PC-9 (cell line): ENCODE measurements at regions not wholly inside any gene's neighbourhood (a gene's known extent, or its start where the extent isn't known, plus 50 kb on each side); places are given as distances from the start of the nearest gene placed in this dataset.

Experiments
- BruUV-seq: library from RNA; stranded (reverse); fragments of 400-500 nt; replicated peaks from 2 replicates; lab custom pipeline; 2021; lab: Mats Ljungman, UMichigan
- CTCF ChIA-PET: fragments of 300-600 bp; sonication (Branson Sonifier 250); formaldehyde crosslinking; loops from one replicate; lab custom pipeline; 2022; ENCODE audit warnings: antibody characterized with exemption; lab: Charles Lee
- POLR2A ChIA-PET: fragments of 300-600 bp; sonication (Branson Sonifier 250); formaldehyde crosslinking; loops from one replicate; lab custom pipeline; 2022; ENCODE audit warnings: antibody characterized with exemption; ENCODE audit not compliant: unreplicated experiment; lab: Charles Lee
- DNase-seq, 2 experiments: peaks; one replicate each; pipeline versions ENCODE4 v3.0.0 to v3.0.0-alpha.2; 2015 to 2022; ENCODE audit warnings: mixed read lengths in 1 of 2
- H2AFZ ChIP-seq: fragments of 200-600 bp; sonication (generic); 2 replicates; pipeline ENCODE4 v1.8.1; 2017; ENCODE audit warnings: antibody characterized with exemption
- H3F3A ChIP-seq: fragments of 200-600 bp; sonication (generic); 2 replicates; pipeline ENCODE4 v1.8.1; 2017; ENCODE audit warnings: antibody characterized with exemption, mild to moderate bottlenecking, low read depth; ENCODE audit not compliant: insufficient read depth
- H3K27ac ChIP-seq: fragments of 200-600 bp; sonication (generic); 2 replicates; pipeline ENCODE4 v1.6.1; 2016; ENCODE audit warnings: mixed run types
- H3K27me3 ChIP-seq: fragments of 200-600 bp; sonication (generic); 2 replicates; pipeline ENCODE4 v1.6.1; 2016; ENCODE audit warnings: low read depth, mixed run types; ENCODE audit not compliant: insufficient read depth
- H3K36me3 ChIP-seq: fragments of 200-600 bp; sonication (generic); 2 replicates; pipeline ENCODE4 v1.6.1; 2016; ENCODE audit warnings: low read depth, mixed run types
- H3K4me1 ChIP-seq: fragments of 200-600 bp; sonication (generic); replicated peaks from 2 replicates; pipeline ENCODE4 v1.6.1; 2016; ENCODE audit warnings: mixed run types; ENCODE audit not compliant: insufficient read depth
- H3K4me2 ChIP-seq: fragments of 200-600 bp; sonication (generic); 2 replicates; pipeline ENCODE4 v1.6.1; 2017; ENCODE audit warnings: mixed run types
- H3K4me3 ChIP-seq: fragments of 200-600 bp; sonication (generic); 2 replicates; pipeline ENCODE4 v1.6.1; 2016; ENCODE audit warnings: mixed run types
- H3K79me2 ChIP-seq: fragments of 200-600 bp; sonication (generic); 2 replicates; pipeline ENCODE4 v1.6.1; 2017; ENCODE audit warnings: low read depth, mixed run types
- H3K9me2 ChIP-seq: fragments of 200-600 bp; sonication (generic); 2 replicates; pipeline ENCODE4 v1.8.1; 2017; ENCODE audit warnings: mild to moderate bottlenecking; ENCODE audit not compliant: insufficient read depth
- H3K9me3 ChIP-seq: fragments of 200-600 bp; sonication (generic); 2 replicates; pipeline ENCODE4 v1.8.1; 2016; ENCODE audit warnings: low read depth; ENCODE audit not compliant: insufficient read depth
- H4K20me1 ChIP-seq: fragments of 200-600 bp; sonication (generic); 2 replicates; pipeline ENCODE4 v1.8.1; 2017; ENCODE audit not compliant: insufficient read depth
- CTCF ChIP-seq: fragments of 200-600 bp; sonication (generic); conservative IDR thresholded peaks from 2 replicates; pipeline ENCODE4 v1.6.1; 2017; ENCODE audit warnings: mixed run types, antibody characterized with exemption, mild to moderate bottlenecking, moderate library complexity
- EZH2 ChIP-seq: fragments of 200-600 bp; sonication (generic); IDR thresholded peaks from 2 replicates; pipeline ENCODE4 v1.8.0; 2017; ENCODE audit warnings: antibody characterized with exemption, low read depth
- intact Hi-C: fragments of 100-400 bp; cut with micrococcal nuclease; formaldehyde crosslinking; loops from one replicate; pipeline ENCODE4 v1.10.0; 2022; ENCODE audit not compliant: unreplicated experiment

GRCh38 chr10:61066661-61067344 lies 122.8 kb upstream of the RHOBTB1 start:
- TF ChIP-seq EZH2 (no peak), CTCF (no peak)
- Histone ChIP-seq H3K9me2 (no peaks in the 10 kb centered on the region; the same call in 1 of the 2 replicates), H3K4me1 (no peaks in the 10 kb centered on the region), H3K79me2 (no peaks in the 10 kb centered on the region), H3K27ac (no peak overlapping the region), H3K27me3 (no peaks in the 10 kb centered on the region), H4K20me1 (no peaks in the 10 kb centered on the region), H3K4me3 (no peak overlapping the region), H2AFZ (no peak overlapping the region), H3K4me2 (no peak overlapping the region), H3K9me3 (no peaks in the 10 kb centered on the region), H3K36me3 (no peaks in the 10 kb centered on the region), H3F3A (no peaks in the 10 kb centered on the region)
- ChIA-PET CTCF (no interaction called here), POLR2A (no interaction called here)
- no TSS peak for BruUV-seq
- intact Hi-C loops, result no loop called here
- no peak for DNase-seq

GRCh38 chr10:61065051-61065450 lies 121.1 kb upstream of the RHOBTB1 start:
- no TSS peak for BruUV-seq
- TF ChIP-seq EZH2 (no peak), CTCF (no peak)
- Histone ChIP-seq H3K9me2 (no peaks in the 10 kb centered on the region; the same call in 1 of the 2 replicates), H4K20me1 (no peaks in the 10 kb centered on the region), H3K27ac (no peak overlapping the region), H3K79me2 (no peaks in the 10 kb centered on the region), H3K4me3 (no peak overlapping the region), H3K9me3 (no peaks in the 10 kb centered on the region), H3F3A (no peaks in the 10 kb centered on the region), H3K27me3 (no peaks in the 10 kb centered on the region), H2AFZ (no peak overlapping the region), H3K36me3 (no peaks in the 10 kb centered on the region), H3K4me1 (no peaks in the 10 kb centered on the region), H3K4me2 (no peak overlapping the region)
- ChIA-PET POLR2A (no interaction called here), CTCF (no interaction called here)
- no peak for DNase-seq
- intact Hi-C loops, result no loop called here

GRCh38 chr10:61064356-61064755 lies 120.4 kb upstream of the RHOBTB1 start:
- intact Hi-C loops, result no loop called here
- H2AFZ ChIP-seq, result no peak overlapping the region
- no TSS peak for BruUV-seq

More at GRCh38 chr10:61064356-61064755, 120.4 kb upstream of the RHOBTB1 start:
- DNase-seq, result no peak
- no peak overlapping the region for H3K4me2 ChIP-seq
- CTCF ChIA-PET, result no interaction called here
- H3K4me3 ChIP-seq, result no peak overlapping the region
- H3K9me3 ChIP-seq, result no peaks in the 10 kb centered on the region
- POLR2A ChIA-PET, result no interaction called here
- H3K79me2 ChIP-seq, result no peaks in the 10 kb centered on the region
- no peaks in the 10 kb centered on the region for H3K27me3 ChIP-seq
- no peaks in the 10 kb centered on the region; the same call in 1 of the 2 replicates for H3K9me2 ChIP-seq
- H3F3A ChIP-seq, result no peaks in the 10 kb centered on the region
- no peaks in the 10 kb centered on the region for H3K36me3 ChIP-seq
- no peaks in the 10 kb centered on the region for H3K4me1 ChIP-seq
- no peak overlapping the region for H3K27ac ChIP-seq
- H4K20me1 ChIP-seq, result no peaks in the 10 kb centered on the region
- no peak for TF ChIP-seq EZH2
- TF ChIP-seq CTCF, result no peak
